Epithelial cell of esophagus (primary cell): ENCODE measurements at regions not wholly inside any gene's neighbourhood (a gene's known extent, or its start where the extent isn't known, plus 50 kb on each side); places are given as distances from the start of the nearest gene placed in this dataset.

Experiments
- DNase-seq: peaks from one replicate; pipeline ENCODE4 v3.0.0; 2010; ENCODE audit warnings: low read depth
- H3K4me3 ChIP-seq: 2 replicates; pipeline ENCODE4 v1.5.1; 2011; ENCODE audit warnings: mild to moderate bottlenecking, low read length, control low read depth
- CTCF ChIP-seq: IDR thresholded peaks from 2 replicates; pipeline ENCODE4 v1.5.1; 2011; ENCODE audit warnings: low read depth, mild to moderate bottlenecking, low read length, control low read depth, inconsistent platforms; ENCODE audit not compliant: insufficient read depth; ENCODE audit errors: missing control alignments

DNA sequence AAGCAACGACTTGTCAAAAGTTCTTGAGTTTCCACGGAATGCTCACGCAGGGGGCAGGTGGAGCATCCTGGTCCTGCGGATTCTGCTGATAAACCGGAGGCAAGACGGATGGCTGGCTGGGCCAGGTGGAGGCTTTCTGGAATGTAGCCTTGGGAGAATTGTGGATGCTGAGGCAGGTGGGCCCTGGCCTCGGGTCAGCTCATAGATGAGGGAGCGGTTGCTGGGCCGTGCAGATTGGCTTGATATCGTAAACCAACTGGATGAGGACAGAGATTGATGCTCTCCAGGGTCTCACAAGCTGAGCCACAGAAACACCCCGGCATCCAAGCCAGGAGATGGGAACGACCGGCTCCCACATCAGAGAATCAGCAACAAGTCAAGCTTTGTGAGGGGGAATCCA lies 50.0 kb upstream of the TFRC start:
- no peak for TF ChIP-seq CTCF
- no peak overlapping the region for H3K4me3 ChIP-seq
- no peak for DNase-seq
